SK-N-SH (cell line): ENCODE measurements at regions not wholly inside any gene's neighbourhood (a gene's known extent, or its start where the extent isn't known, plus 50 kb on each side); places are given as distances from the start of the nearest gene placed in this dataset.

ENCODE experiments used
- CTCF ChIA-PET: fragments of 300-600, 350-600 bp; formaldehyde crosslinking; extraction: SDS; loops from one replicate; lab custom pipeline; 2021; lab: Yijun Ruan, JAX
- POLR2A ChIA-PET: fragments of 350-600 bp; sonication (Branson Sonifier 250); formaldehyde crosslinking; extraction: SDS; loops from one replicate; lab custom pipeline; 2020; ENCODE audit warnings: antibody characterized with exemption, inconsistent platforms; lab: Yijun Ruan, JAX
- DNase-seq: peaks from one replicate; pipeline ENCODE4 v3.0.0; 2012
- H2AFZ ChIP-seq: fragments of 200-600 bp; sonication (generic); 2 replicates; pipeline ENCODE4 v1.8.1; 2016; ENCODE audit warnings: antibody characterized with exemption, mild to moderate bottlenecking, low read depth
- H3F3A ChIP-seq: fragments of 200-600 bp; sonication (generic); replicated peaks from 2 replicates; pipeline ENCODE3; 2016; ENCODE audit warnings: antibody characterized with exemption, mild to moderate bottlenecking; ENCODE audit not compliant: insufficient read depth
- H3K27ac ChIP-seq, 2 experiments: fragments of 200-500 bp in 1 of 2; fragments of 200-600 bp in 1 of 2; sonication (Bioruptor generic) in 1 of 2; sonication (generic), shearing (Covaris generic) in 1 of 2; 2 replicates each; pipeline versions ENCODE4 v1.5.1 to v1.6.1; 2014 to 2016; ENCODE audit warnings: low read depth in 2 of 2, inconsistent platforms in 1 of 2, low read length in 1 of 2, mild to moderate bottlenecking in 1 of 2, mixed read lengths in 1 of 2
- H3K27me3 ChIP-seq: fragments of 200-600 bp; sonication (generic), shearing (Covaris generic); 2 replicates; pipeline ENCODE4 v1.6.1; 2016; ENCODE audit warnings: mixed run types; ENCODE audit not compliant: insufficient read depth
- H3K36me3 ChIP-seq, 2 experiments: fragments of 200-500 bp in 1 of 2; fragments of 200-600 bp in 1 of 2; sonication (Bioruptor generic) in 1 of 2; sonication (generic) in 1 of 2; replicated peaks in 1 of 2; 2 replicates each; pipeline versions ENCODE3 to v1.5.1; 2014 to 2016; ENCODE audit warnings: low read length in 1 of 2, mild to moderate bottlenecking in 1 of 2; ENCODE audit not compliant: insufficient read depth in 2 of 2, control insufficient read depth in 1 of 2
- H3K4me1 ChIP-seq, 2 experiments: fragments of 200-500 bp in 1 of 2; fragments of 200-600 bp in 1 of 2; sonication (Bioruptor generic) in 1 of 2; sonication (generic), shearing (Covaris generic) in 1 of 2; 2 replicates each; pipeline versions ENCODE4 v1.5.1 to v1.6.1; 2014 to 2016; ENCODE audit warnings: low read depth in 1 of 2, low read length in 1 of 2, mixed run types in 1 of 2; ENCODE audit not compliant: insufficient read depth in 2 of 2, control insufficient read depth in 1 of 2
- H3K4me2 ChIP-seq: fragments of 200-600 bp; sonication (generic), shearing (Covaris generic); 2 replicates; pipeline ENCODE4 v1.6.1; 2017; ENCODE audit warnings: mixed run types
- H3K4me3 ChIP-seq, 2 experiments: fragments of 200-500 bp in 1 of 2; fragments of 200-600 bp in 1 of 2; sonication (Bioruptor generic) in 1 of 2; sonication (generic), shearing (Covaris generic) in 1 of 2; 2 replicates each; pipeline versions ENCODE4 v1.5.1 to v1.8.1; 2014 to 2016; ENCODE audit warnings: low read depth in 2 of 2, inconsistent platforms in 1 of 2, low read length in 1 of 2, mild to moderate bottlenecking in 1 of 2, mixed read lengths in 1 of 2, moderate library complexity in 1 of 2
- H3K79me2 ChIP-seq: fragments of 200-600 bp; sonication (generic); 2 replicates; pipeline ENCODE4 v1.8.1; 2017; ENCODE audit warnings: mild to moderate bottlenecking; ENCODE audit not compliant: insufficient read depth
- H3K9ac ChIP-seq: fragments of 200-600 bp; sonication (generic); 2 replicates; pipeline ENCODE4 v1.6.1; 2017; ENCODE audit warnings: mixed run types
- H3K9me2 ChIP-seq: fragments of 200-600 bp; sonication (generic); 2 replicates; pipeline ENCODE4 v1.6.1; 2017; ENCODE audit warnings: mixed run types
- H3K9me3 ChIP-seq: fragments of 200-600 bp; sonication (generic); 2 replicates; pipeline ENCODE4 v1.6.1; 2017; ENCODE audit warnings: mixed run types, mild to moderate bottlenecking, moderate library complexity
- H4K20me1 ChIP-seq: fragments of 200-600 bp; sonication (generic); 2 replicates; pipeline ENCODE4 v1.6.1; 2017; ENCODE audit warnings: mild to moderate bottlenecking, mixed run types; ENCODE audit not compliant: insufficient read depth
- CTCF ChIP-seq: fragments of 200-600 bp; sonication (generic); IDR thresholded peaks from 2 replicates; pipeline ENCODE4 v1.6.1; 2017; ENCODE audit warnings: antibody characterized with exemption, mild to moderate bottlenecking, moderate library complexity
- FOSL2 ChIP-seq: IDR thresholded peaks from 2 replicates; pipeline ENCODE4 v1.4.0; 2012; ENCODE audit warnings: low read depth, mild to moderate bottlenecking, moderate library complexity, borderline replicate concordance
- FOXJ3 ChIP-seq: sonication (generic); formaldehyde crosslinking; IDR thresholded peaks from 2 replicates; pipeline ENCODE4 v1.5.1; 2020; ENCODE audit warnings: mild to moderate bottlenecking, missing genetic modification reagents
- FOXM1 ChIP-seq: IDR thresholded peaks from 2 replicates; pipeline ENCODE4 v1.4.0; 2012; ENCODE audit warnings: low read depth, mild to moderate bottlenecking
- GABPA ChIP-seq: IDR thresholded peaks from 2 replicates; pipeline ENCODE4 v1.4.0; 2012; ENCODE audit warnings: low read depth, mild to moderate bottlenecking
- GATA2 ChIP-seq: sonication (generic); formaldehyde crosslinking; IDR thresholded peaks from 2 replicates; pipeline ENCODE4 v1.5.0; 2020; ENCODE audit warnings: mild to moderate bottlenecking, missing genetic modification reagents
- MAX ChIP-seq: IDR thresholded peaks from 2 replicates; pipeline ENCODE4 v1.4.0; 2012; ENCODE audit warnings: low read depth
- MXI1 ChIP-seq: IDR thresholded peaks from 2 replicates; pipeline ENCODE4 v1.6.1; 2012; ENCODE audit warnings: mild to moderate bottlenecking, low read depth, low read length, improper control_type of control experiment
- NFIC ChIP-seq: IDR thresholded peaks from 2 replicates; pipeline ENCODE4 v1.4.0; 2012; ENCODE audit warnings: borderline replicate concordance
- NRF1 ChIP-seq: IDR thresholded peaks from 2 replicates; pipeline ENCODE4 v1.6.1; 2012; ENCODE audit warnings: low read depth, mild to moderate bottlenecking, low read length
- RFX5 ChIP-seq: IDR thresholded peaks from 2 replicates; pipeline ENCODE4 v1.6.1; 2012; ENCODE audit warnings: mild to moderate bottlenecking, improper control_type of control experiment, low read length
- TAF1 ChIP-seq: IDR thresholded peaks from 2 replicates; pipeline ENCODE4 v1.6.1; 2012; ENCODE audit warnings: low read depth, mild to moderate bottlenecking, low read length, moderate library complexity, borderline replicate concordance
- TCF12 ChIP-seq: IDR thresholded peaks from 2 replicates; pipeline ENCODE4 v1.4.0; 2012
- TEAD4 ChIP-seq: IDR thresholded peaks from 2 replicates; pipeline ENCODE4 v1.4.0; 2012; ENCODE audit warnings: mild to moderate bottlenecking, borderline replicate concordance; ENCODE audit not compliant: insufficient read depth
- YY1 ChIP-seq: IDR thresholded peaks from 2 replicates; pipeline ENCODE4 v1.4.0; 2012; ENCODE audit warnings: low read depth, mild to moderate bottlenecking
- WGBS: methylation state at CpG from one replicate; pipeline ENCODE4 v1.1.6; 2017; ENCODE audit warnings: low lambda C conversion rate; 5-methylcytosine and 5-hydroxymethylcytosine counted together
- TF ChIP-seq, protein P1 (sequence below): IDR thresholded peaks from 2 replicates; pipeline ENCODE4 v1.4.0; 2012; ENCODE audit warnings: low read depth, borderline replicate concordance
- TF ChIP-seq, protein P2 (sequence below): IDR thresholded peaks from 2 replicates; pipeline ENCODE4 v1.6.1; 2012; ENCODE audit warnings: mild to moderate bottlenecking, low read depth, low read length, moderate library complexity

GRCh38 chr4:119870856-119871255, 195.8 kb downstream of the MAD2L1 start:
- Histone ChIP-seq H3K4me1 (no peaks in the 10 kb centered on the region), H3K27ac (no peak overlapping the region), H3F3A (no peaks in the 10 kb centered on the region), H3K4me3 (no peak overlapping the region), H2AFZ (no peak overlapping the region), H3K27me3 (no peaks in the 10 kb centered on the region), H3K4me2 (no peak overlapping the region), H3K36me3 (no peaks in the 10 kb centered on the region), H3K9me3 (no peaks in the 10 kb centered on the region), H3K9me2 (no peaks in the 10 kb centered on the region), H3K79me2 (no peaks in the 10 kb centered on the region), H4K20me1 (no peaks in the 10 kb centered on the region), H3K9ac (no peak overlapping the region)
- ChIA-PET CTCF (interaction anchor here (0.9 kb wide), 1 partner anchor 11 kb away, joined by 3 read pairs; no protein-coding TSS in a partner anchor), POLR2A (no interaction called here)
- DNase-seq: no peak
- TF ChIP-seq TCF12 (no peak), MXI1 (no peak), MAX (no peak), GATA2 (no peak), FOXM1 (no peak), GABPA (no peak), CTCF (no peak), FOSL2 (no peak), YY1 (no peak), NRF1 (no peak), FOXJ3 (CRISPR knock-in tag) (no peak)
- TF ChIP-seq, protein P1, sequence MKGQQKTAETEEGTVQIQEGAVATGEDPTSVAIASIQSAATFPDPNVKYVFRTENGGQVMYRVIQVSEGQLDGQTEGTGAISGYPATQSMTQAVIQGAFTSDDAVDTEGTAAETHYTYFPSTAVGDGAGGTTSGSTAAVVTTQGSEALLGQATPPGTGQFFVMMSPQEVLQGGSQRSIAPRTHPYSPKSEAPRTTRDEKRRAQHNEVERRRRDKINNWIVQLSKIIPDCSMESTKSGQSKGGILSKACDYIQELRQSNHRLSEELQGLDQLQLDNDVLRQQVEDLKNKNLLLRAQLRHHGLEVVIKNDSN: no peak
- TF ChIP-seq, protein P2, sequence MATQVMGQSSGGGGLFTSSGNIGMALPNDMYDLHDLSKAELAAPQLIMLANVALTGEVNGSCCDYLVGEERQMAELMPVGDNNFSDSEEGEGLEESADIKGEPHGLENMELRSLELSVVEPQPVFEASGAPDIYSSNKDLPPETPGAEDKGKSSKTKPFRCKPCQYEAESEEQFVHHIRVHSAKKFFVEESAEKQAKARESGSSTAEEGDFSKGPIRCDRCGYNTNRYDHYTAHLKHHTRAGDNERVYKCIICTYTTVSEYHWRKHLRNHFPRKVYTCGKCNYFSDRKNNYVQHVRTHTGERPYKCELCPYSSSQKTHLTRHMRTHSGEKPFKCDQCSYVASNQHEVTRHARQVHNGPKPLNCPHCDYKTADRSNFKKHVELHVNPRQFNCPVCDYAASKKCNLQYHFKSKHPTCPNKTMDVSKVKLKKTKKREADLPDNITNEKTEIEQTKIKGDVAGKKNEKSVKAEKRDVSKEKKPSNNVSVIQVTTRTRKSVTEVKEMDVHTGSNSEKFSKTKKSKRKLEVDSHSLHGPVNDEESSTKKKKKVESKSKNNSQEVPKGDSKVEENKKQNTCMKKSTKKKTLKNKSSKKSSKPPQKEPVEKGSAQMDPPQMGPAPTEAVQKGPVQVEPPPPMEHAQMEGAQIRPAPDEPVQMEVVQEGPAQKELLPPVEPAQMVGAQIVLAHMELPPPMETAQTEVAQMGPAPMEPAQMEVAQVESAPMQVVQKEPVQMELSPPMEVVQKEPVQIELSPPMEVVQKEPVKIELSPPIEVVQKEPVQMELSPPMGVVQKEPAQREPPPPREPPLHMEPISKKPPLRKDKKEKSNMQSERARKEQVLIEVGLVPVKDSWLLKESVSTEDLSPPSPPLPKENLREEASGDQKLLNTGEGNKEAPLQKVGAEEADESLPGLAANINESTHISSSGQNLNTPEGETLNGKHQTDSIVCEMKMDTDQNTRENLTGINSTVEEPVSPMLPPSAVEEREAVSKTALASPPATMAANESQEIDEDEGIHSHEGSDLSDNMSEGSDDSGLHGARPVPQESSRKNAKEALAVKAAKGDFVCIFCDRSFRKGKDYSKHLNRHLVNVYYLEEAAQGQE: no peak
- WGBS: 31% methylated on average over 1 of the region's 1 CpG

DNA sequence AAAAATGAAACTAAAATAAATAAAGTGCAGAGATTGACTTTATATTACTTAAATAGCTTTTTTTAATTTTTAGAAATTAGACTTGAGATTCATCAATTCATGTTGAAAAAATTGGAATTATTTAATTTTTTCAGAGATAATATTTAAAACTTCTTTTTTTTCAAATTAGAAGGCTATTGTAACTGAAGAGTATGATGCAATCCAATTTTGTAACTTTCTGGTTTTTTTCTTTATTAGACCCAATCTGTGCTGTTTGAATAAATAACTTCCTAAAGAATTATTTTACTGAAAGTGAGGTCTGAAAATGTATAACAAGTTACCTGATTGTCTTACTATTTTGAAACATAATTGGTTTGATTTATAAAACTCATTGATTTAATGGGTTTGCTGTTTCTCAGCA, 200.9 kb downstream of the MAD2L1 start:
- H3K36me3 ChIP-seq: no peaks in the 10 kb centered on the region
- H3K4me3 ChIP-seq: no peak overlapping the region
- no peak overlapping the region for H3K4me2 ChIP-seq
- no peaks in the 10 kb centered on the region for H3K79me2 ChIP-seq
- no peak overlapping the region for H2AFZ ChIP-seq
- no peak overlapping the region for H3K27ac ChIP-seq
- no peak for DNase-seq
- no peaks in the 10 kb centered on the region for H3K27me3 ChIP-seq
- H3F3A ChIP-seq: no peaks in the 10 kb centered on the region
- H3K9me2 ChIP-seq: no peaks in the 10 kb centered on the region
- no peaks in the 10 kb centered on the region for H3K9me3 ChIP-seq
- no peaks in the 10 kb centered on the region for H3K4me1 ChIP-seq
- ChIA-PET POLR2A (no interaction called here), CTCF (interaction anchor here (0.7 kb wide), 1 partner anchor 11 kb away, joined by 3 read pairs; no protein-coding TSS in a partner anchor)
- H3K9ac ChIP-seq: no peak overlapping the region
- no peaks in the 10 kb centered on the region for H4K20me1 ChIP-seq
- no peak for TF ChIP-seq TAF1
- TF ChIP-seq, protein P2: no peak
- no peak for TF ChIP-seq MAX
- TF ChIP-seq RFX5: no peak
- TF ChIP-seq NFIC: no peak
- TF ChIP-seq TEAD4: no peak
- TF ChIP-seq, protein P1: no peak
